Ishikawa (cell line): ENCODE measurements at regions not wholly inside any gene's neighbourhood (a gene's known extent, or its start where the extent isn't known, plus 50 kb on each side); places are given as distances from the start of the nearest gene placed in this dataset.

Experiments
- CEBPB ChIP-seq: IDR thresholded peaks from 2 replicates; pipeline ENCODE4 v1.6.1; 2012
- CREB1 ChIP-seq: IDR thresholded peaks from 2 replicates; pipeline ENCODE4 v1.6.1; 2012; ENCODE audit warnings: low read depth
- EP300 ChIP-seq: IDR thresholded peaks from 2 replicates; pipeline ENCODE4 v1.6.1; 2012; ENCODE audit warnings: borderline replicate concordance
- RAD21 ChIP-seq: IDR thresholded peaks from 2 replicates; pipeline ENCODE4 v1.6.1; 2012; ENCODE audit warnings: low read depth
- TAF1 ChIP-seq: IDR thresholded peaks from 2 replicates; pipeline ENCODE4 v1.6.1; 2012; ENCODE audit warnings: low read depth, mild to moderate bottlenecking
- TCF12 ChIP-seq: IDR thresholded peaks from 2 replicates; pipeline ENCODE4 v1.6.1; 2012; ENCODE audit warnings: low read depth
- TEAD4 ChIP-seq: IDR thresholded peaks from 2 replicates; pipeline ENCODE4 v1.6.1; 2012
- YY1 ChIP-seq: IDR thresholded peaks from 2 replicates; pipeline ENCODE4 v1.6.1; 2012; ENCODE audit warnings: low read depth
- TF ChIP-seq, protein P1 (sequence below): IDR thresholded peaks from 2 replicates; pipeline ENCODE4 v1.6.1; 2012

DNA sequence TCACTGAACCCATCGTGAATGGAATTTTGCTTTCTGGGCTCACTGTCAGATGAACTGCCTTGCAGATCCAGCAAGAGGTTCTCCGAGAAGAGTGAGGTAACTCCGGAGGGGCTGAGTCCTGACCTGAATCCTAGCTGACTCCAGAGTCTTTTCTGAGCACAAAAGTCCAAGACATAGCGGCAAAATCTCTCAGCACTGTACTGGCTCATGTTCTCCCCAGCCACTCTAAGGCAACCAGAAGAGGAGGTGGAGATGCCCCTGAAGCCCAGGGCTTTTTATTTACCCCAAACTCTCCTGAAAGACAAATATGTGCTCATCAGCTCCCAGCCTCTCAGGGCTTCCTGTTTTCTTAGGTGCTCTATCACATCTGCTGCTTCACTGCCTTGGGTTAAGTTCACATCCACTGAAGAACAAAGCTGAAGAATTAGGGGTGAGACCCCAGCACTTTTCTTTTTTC lies 221.8 kb downstream of the MREG start:
- TF ChIP-seq CEBPB (no peak), TAF1 (no peak), TEAD4 (no peak), EP300 (no peak), CREB1 (no peak), TCF12 (no peak), RAD21 (no peak), YY1 (no peak)
- TF ChIP-seq, protein P1, sequence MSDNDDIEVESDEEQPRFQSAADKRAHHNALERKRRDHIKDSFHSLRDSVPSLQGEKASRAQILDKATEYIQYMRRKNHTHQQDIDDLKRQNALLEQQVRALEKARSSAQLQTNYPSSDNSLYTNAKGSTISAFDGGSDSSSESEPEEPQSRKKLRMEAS = no peak
